RPMI7951 (cell line): ENCODE measurements at regions not wholly inside any gene's neighbourhood (a gene's known extent, or its start where the extent isn't known, plus 50 kb on each side); places are given as distances from the start of the nearest gene placed in this dataset.

ENCODE experiments used
- DNase-seq: peaks from one replicate; pipeline ENCODE4 v3.0.0-alpha.2; 2012; ENCODE audit warnings: low read depth

DNA sequence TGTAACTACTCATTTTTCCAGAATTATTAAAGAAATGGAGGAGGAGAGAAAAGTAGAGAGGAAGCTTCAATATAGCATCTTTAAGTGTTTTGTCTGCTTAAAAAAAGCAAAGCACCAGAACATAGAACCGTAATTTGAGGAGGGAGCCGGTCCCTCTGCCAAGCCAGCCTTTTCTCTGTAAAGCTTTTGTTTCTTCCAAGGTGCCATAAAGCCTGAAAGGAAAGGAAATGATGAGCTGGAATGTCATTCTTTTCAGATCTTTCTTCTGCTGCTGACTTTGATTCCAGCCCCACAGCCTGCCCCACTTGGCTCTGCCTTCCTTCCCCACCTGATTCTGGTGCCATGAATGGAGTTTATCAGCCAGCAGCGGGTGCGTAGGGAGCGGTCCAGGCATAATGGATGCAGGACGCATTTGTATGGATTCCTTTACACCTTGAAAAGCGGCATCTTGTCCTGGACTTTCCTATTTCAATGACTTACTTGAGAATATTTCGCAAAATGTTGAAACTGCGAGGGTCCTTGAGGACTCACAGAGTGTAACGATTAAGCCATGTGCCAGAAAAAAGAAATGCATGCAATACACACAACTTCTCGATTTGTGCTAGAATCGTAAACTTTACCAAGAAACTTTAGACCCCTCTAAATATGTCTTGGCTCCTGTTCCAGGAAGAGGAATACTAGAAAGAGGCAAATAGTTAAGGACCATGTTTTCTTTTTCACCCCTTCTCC is 569.5 kb upstream of the MGMT start:
- no peak for DNase-seq

DNA sequence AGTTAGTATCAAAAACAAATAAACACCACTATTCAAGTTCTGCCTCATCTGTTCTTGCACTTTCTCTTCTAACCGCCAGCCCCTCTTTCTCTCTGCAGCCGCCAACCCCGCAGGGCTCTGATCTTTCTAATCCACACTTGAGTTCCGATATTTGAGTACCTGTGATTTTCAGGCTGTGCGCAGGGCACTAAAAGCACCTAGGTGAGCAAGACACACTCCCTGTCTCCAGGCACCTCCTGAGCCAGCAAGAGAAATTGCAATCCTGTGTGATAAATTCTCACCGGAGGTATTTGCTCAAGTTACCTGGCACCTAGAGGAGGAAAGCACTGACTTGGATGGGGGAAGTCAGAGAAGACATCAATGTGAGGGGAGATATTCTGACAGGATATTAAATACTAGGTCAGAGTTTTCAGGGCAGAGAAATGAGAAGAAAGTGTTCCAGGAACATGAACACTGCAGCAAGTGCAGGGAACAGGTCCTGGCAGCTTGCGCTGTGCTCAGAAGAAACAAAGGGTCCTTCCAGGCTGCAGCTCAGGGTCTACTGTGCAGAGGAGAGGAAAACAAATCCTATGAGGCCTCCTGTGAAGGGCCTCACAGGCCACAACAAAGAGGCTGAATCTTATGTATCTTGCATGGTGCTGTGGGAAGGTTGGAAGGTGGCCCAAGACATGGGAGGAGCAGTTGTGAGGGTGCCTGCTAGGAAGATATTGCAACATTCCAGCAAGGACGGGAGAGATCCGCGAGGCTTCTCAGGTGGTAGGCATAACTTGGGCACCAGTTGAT is 568.7 kb upstream of the MGMT start:
- no peak for DNase-seq

- no peak for DNase-seq
Measured at GRCh38 chr10:128898916-128899195, 568.2 kb upstream of the MGMT start.

GRCh38 chr10:128900456-128900855 is 566.6 kb upstream of the MGMT start:
- DNase-seq, result no peak

DNA sequence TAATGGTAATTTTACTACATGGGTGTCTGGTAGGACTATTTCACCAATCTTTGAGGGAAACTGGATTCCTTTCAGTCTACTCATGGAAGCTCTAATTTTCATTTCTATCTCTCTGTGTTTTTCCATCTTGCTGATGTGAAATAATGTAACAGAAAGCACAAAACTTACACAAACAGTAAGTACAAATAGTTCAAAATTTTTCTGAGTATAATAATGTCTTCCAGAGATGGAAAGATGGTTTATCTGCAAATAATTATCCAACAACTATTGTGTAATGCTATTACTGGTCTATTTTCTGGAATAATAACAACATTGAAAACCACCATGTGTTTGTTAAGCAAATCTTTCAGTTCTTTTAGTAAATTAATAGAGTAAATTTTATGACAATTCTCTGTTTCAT is 565.8 kb upstream of the MGMT start:
- DNase-seq, result no peak

- DNase-seq, result no peak
Measured at GRCh38 chr10:128902031-128902710, 564.9 kb upstream of the MGMT start.

- DNase-seq, result no peak
Measured at GRCh38 chr10:128907155-128907941, 559.7 kb upstream of the MGMT start.

- no peak for DNase-seq
Measured at GRCh38 chr10:128908099-128908498, 558.9 kb upstream of the MGMT start.

GRCh38 chr10:128908499-128908898 is 558.5 kb upstream of the MGMT start:
- no peak for DNase-seq

DNA sequence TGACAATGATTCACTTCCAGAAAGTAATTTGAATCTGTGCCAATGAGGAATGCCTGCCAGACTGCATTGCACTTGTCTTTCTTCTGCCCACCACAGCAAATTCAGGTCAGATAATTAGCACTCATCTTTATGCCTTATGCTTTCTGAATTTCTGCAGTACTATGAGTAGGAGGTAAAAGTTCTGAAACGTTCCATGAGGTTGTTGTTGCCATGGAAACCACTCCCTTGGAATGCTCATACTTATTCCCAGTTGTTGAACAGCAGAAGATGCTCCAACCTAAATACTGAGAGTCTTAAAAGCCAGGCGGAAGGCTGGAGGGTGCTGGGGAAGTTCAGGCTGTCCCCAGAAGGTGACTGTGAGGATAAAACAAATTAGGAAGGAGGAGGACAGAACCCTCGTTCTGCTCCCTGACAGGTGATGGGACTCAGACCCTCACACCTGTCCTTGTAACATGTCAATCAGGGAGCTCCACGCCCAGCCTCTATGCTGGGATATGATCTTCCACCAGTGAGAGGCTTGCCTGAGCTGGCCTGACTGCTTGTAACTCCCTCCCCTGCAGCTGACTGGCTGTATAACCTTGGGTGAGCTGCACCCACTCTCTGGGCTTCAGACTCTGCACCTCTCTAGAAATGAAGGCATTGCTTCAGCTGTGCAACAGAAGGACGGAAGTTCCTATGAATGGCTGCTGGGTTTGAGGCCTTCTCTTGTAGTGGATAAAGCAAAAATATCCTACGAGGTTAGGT is 554.3 kb upstream of the MGMT start:
- no peak for DNase-seq

DNA sequence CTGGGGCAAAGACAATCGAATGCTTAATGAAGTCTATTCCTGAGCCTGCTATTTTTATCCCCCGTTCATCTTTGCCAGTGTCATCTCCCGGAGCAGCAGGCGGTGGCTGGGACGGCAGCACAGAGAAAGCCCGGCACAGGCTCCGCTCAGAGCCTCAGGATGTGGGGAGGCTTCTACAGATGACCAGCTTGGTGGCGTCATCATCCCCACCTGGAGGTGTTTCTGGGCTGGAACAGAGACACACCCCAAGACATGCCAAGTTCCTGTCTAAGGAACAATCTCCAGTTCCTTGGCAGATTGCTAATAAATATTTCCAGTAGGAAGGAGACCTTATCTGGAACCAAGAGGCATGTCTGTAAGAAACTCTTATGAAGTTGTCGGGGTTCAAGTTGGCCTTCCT is 552.4 kb upstream of the MGMT start:
- DNase-seq, result no peak

GRCh38 chr10:128915630-128916029 is 551.4 kb upstream of the MGMT start:
- no peak for DNase-seq

GRCh38 chr10:128916383-128916782 is 550.7 kb upstream of the MGMT start:
- no peak for DNase-seq

DNA sequence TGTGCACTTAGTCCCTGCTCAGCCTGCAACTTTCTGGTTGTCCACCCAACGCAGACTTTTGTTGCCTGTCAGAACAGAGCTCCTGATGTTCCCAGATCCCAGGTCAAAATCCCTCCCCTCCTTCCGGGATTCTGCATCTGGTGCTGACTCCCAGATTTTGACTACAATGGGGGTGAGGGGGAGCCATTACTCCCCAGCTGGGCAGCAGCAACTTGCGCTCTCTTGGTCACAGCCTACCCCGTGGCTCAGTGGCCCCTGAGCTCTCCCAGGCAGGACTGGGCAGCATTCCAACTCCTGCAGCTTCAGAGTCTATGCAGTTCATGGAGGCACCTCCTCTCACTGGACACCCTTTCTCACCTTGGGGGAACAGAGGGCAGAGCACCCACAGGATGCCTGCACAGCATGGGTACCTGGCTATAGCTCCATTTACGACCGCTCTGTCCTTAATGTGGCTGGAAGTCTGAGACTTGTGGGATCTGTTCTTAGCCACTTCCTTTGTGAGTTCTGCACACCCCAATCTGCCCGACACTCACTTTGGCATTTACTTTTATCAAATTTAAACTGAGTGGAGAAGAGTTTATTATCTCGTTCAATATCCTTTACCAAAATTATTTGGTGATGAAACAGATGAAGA is 545.5 kb upstream of the MGMT start:
- DNase-seq, result no peak

DNA sequence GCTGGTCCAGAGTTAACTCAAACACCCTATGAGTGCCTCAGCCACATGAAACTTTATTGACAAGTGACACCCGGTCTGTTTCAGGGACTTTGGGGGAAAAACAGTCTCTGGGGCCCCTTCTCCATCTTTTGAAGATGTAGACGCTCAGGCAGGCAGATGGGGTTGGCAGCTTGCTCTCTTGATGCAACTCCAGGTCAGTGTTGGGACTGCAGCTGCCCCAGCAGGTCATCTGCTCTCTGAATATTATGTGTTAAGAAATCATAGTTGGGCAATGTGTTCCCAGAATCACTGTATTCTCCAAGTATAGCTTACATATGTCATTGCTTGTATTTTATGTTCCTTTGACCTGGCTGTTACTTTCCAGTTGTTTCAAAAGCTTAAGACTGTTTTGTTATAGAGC is 544.9 kb upstream of the MGMT start:
- no peak for DNase-seq

DNA sequence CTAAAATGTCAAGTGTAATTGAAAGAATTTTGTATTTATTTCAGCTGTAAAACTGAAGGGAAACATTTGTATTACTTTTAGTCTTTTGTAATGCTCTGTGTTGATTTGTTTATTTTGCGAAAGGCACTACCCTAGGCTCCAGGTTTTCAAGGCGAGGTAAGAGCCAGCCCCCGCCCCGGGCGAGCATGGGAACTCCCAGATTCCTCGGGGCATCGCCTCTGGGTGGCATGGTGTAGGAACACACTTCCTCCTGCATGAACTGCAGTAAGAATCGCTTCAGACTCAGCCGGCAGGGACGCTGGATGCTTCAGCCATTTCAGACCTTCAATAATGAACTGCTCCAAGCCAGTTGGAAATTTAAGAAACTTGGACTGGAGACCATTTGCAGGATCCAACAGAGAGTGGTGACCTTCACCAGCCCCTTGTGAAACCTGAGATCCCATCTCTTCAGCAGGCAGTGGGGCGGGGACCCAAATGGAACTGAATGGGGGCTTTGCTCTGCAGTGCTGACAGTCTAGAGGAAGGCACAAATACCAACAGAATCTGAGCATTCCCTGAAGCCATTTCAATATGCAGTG is 544.3 kb upstream of the MGMT start:
- no peak for DNase-seq

- DNase-seq, result no peak
Measured at GRCh38 chr10:128924918-128925317, 542.1 kb upstream of the MGMT start.

- DNase-seq, result no peak
Measured at GRCh38 chr10:128926711-128927110, 540.3 kb upstream of the MGMT start.

DNA sequence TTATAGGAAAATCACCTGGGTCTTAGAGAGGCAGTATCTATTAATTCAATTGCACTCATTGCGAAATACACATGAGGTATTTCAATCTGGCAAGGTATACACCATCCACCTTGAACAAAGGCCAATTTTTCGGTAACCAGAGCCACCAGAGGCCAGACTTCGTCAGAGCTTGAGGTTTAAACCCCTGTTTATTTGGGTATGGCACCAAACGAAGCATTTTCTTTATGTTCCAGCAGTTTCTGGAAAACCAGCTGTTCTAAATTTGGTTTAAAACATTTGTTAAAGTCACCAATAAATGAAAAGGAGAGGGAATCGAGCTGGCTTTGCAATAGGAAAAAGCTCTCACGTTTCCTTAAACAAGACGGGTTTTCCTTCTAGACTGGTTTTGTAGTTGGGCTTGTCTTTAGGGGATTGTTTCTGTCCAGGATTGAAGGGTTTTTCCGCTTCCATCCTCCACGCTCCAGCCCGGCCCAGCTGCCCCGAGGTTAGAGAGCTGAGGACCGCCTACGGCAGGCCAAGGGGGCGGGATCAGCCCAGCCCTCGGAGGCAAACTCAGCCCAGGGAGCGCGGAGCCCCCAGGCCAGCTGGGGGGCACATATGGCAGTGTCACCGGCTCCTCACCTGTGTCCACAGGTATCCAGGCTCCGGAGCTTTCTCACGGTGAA is 539.4 kb upstream of the MGMT start:
- DNase-seq, result no peak

DNA sequence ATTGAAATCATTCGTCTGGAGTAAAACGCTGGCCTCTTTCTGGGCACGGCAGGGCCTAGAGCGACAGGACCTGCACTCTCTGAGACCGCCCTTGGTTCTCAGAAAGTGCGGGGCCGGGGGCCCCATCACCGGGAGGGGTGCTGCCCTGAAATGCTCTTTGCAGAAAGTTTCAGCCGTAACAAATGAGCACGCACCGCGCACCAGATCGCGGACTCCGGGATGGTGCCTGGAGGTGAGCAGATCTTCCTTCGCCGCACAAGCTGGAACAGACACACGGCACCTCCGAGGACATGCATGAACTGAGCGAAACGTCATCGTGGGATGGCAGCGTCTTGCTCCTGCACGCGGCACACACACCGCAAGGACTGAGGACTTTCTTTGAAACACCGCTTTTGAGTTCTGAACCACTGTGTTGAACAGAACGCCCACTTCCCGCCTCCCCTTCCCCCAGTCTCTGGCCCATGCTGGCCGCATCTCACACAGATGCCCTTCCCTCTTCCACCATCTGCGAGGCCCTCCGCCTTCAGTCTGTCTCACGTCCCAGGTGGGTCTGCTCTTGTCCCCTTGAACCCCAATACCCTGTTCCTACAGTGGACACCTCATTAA is 538.7 kb upstream of the MGMT start:
- no peak for DNase-seq
